Astrocyte of the hippocampus (primary cell): ENCODE measurements at regions not wholly inside any gene's neighbourhood (a gene's known extent, or its start where the extent isn't known, plus 50 kb on each side); places are given as distances from the start of the nearest gene placed in this dataset.

Experiments
- DNase-seq: peaks from one replicate; pipeline ENCODE4 v3.0.0; 2011; ENCODE audit warnings: low read depth, low spot score

DNA sequence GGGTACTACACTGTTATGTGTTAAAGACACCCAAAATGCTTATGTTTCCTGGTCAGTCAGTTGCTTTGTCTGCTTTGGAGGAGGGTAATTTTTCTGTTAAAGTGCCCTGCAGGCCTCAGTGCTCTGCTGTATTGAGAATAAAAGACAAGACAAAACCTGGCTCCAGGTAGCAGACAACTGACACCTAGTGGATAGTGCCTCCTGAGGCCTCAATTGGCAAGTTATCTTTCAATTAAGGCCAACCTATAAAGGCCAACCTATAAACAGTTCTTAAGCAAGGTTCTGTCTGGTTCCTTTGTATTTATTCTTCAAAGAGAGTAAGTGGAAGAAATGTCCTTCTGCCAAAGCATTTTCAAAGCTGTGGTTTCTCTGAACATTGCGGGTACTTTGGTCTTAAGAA, 773.8 kb downstream of the MECOM start:
- DNase-seq: no peak

DNA sequence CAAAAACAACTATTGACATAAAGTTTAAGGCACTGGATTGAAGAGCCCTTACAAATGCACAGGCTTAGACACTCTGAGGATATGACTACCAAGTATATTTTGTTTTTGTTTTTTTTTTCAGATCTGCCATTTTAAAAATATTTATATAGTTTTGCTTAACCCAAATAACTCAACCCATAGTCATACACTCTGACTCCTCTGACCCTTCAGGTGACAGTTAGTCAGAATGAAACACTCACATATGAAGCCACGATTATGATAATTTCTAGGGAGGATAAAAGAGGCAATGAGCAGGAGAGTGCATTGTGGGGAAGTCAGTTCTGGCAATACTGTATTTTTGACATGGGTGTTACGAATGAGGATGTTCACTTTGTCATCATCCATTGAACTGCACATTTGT, 774.7 kb downstream of the MECOM start:
- no peak for DNase-seq

DNA sequence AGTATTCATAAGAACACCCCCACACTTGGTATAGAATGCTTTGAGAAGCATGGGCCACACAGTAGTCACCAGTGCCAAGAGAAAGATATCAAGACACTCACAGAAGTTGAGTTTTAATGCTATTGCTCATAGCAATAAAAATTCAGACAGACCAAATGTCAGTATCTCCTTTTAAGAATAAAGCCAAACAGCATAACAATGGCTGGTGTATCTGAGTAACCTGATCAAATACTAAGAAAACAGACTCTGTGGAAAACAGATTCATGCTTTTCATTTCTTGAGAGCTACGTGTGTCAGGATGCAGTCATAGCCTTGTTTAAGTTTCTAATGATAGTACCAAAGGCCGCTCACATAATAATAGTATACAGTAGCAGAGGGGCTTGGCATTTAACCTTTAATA, 778.5 kb downstream of the MECOM start:
- peak; percentile 70 for DNase-seq

DNA sequence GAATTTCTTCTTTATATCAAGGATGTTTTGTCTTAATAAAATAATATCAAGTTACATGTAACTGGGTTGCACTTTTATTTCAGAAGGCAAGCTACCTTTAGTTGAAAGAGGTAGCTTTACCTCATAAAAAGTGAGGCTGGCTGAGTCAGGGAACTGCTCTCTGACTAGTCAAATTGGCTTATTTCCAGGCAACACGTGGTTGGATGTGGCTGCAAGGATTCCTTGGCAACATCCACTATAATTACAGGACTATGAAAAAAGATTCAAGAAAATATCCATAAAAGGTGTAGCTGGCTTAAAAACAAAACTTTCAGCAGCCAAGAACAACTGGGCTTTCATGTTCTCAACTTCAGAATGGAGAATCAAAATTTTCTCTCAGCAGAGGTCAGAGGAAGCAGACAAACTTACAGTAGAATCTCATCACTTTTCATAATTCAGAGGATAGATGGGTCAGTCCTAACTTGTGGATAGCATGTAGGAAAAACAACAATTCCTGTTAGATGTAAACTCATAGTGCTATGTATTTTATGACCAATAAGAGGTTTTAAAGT, 779.1 kb downstream of the MECOM start:
- DNase-seq: peak; percentile 95

DNA sequence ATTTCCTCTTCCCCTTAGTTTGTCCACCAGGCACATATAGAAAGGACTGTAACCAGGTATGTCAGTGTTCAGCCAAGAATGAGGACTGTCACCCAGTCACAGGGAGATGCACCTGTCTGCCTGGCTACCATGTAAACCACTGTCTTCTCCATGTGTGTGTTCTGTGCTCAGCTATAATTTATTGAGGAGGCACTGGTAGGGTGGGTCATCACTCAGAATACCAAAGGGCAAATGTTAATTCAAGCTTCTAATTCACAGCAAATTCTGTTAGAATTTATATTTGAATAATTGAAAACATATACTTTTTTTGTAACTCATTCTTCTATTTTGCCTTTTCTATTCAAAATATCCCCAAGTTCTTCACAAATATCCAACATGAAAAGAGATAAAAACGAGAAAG, 780.4 kb downstream of the MECOM start:
- DNase-seq: no peak

DNA sequence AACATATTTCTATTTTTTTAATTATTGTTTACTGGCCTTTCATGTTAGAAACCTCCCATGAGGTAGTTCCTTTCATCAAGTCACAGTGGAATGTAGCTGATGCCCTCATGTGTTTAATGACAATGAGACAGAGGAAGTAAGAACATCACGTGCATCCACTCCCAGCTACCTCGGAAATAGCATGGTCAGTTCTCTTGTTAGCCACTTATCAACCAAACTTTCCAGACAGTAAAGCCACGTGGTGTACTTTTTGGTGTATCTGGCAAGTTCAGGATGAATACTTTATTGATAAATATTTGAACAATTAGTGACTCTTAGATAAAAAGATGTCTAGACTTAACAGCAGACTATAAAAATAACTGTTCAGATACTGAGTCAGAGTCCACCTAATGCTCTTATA, 781.7 kb downstream of the MECOM start:
- DNase-seq: no peak

DNA sequence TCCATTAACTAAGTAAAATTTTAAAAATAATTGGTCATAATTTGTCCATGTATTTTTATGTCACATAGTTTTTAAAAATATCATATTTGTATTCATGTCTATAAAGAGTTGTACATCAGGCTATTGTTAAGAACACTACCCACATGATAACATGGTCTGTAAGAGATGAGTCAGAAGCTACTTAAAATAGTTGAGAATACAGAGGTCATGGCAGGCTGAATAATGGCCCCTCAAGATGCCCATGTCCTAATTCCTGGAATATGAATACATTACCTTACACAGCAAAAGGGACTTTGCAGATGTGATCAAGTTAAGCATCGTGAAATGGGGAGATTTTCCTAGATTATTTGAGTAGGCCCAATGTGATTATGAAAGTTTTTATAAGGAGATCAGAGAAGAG, 782.9 kb upstream of the GOLIM4 start:
- DNase-seq: no peak

DNA sequence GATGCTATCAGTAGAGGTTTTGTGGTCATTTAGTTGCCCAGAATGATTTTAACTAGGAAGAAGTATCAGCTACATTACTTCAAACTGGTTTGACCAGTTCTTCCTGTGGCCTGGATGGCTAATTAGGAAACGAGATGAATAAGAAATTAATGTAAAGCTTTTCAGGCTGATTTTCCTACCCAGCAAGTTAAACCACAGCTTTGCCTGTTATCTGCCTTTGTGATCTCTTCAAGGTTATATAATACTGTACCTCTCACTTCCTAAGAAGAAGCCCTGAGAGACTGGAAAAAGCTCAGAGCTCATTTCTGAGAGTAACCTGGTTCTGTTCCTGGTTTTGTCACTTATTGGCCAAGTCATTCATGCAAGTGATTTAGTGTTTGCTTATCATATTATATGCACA, 782.2 kb upstream of the GOLIM4 start:
- no peak for DNase-seq

DNA sequence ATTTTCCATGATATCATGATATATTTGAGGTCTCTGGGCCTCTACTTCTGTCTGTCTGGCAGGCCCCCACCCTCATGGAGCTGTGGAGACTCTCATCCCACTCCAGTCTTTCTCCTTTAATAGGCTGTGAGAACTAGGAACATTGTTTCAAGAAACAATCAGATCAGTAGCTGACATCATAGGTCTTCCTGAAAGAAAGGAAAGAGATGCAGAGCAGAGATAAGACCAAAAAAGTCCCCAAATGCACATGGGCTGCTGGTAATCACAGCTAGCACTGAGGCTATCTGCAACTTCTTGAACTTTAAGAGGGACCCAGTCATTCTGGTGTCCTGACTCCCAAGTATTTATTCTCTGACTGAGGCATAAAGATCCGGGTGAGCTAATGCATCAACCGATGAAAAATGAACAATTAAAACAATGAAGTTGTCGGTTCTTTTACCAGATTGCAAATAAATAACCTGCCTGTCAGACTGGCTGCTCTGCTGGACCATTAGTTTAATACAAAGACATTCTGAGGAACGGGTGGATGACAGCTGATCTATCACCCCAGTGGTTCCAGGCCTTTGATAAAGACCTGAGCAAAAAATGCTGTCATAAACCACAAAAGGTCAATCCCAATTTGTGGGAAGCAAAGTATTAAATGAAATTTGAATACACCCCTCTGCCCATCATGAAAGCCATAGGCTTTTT, 780.8 kb upstream of the GOLIM4 start:
- peak; percentile 59 for DNase-seq

DNA sequence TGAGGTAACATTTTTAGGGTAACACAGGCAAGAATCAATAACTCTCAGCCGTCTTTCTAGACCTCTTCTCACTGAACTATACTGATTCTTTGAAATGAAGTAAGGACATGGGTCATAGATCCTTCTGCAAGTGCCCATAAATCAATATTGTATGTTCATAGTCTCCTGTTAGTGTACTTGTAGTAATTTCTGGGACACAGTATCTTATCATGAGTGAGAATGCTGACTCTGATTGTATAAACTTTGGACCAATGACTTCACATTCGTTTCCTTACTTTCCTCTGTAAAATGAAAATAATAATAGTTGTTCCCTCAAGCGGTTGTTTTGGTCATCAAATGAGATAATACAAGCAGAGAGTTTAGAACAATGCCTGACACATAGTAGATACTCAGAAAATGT, 777.1 kb upstream of the GOLIM4 start:
- DNase-seq: no peak

DNA sequence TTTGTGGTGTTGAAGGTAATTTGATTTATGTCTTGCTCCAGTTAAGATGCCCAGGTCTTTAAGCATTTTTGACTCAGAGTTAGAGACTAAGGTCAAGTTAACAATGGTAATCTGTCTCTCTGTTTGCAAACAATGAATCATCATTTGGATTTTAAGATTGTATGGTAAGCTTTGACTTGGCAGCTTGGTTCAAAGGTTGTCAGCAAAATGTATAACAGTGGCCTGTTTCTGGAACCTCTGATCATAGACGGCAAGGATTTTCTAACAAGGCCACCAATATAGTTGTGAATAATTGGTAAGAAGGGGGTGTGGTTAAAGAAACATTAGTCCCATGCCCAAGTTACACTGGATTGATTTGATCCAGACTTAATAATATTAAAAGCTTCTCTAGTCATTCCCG, 775.2 kb upstream of the GOLIM4 start:
- DNase-seq: no peak

DNA sequence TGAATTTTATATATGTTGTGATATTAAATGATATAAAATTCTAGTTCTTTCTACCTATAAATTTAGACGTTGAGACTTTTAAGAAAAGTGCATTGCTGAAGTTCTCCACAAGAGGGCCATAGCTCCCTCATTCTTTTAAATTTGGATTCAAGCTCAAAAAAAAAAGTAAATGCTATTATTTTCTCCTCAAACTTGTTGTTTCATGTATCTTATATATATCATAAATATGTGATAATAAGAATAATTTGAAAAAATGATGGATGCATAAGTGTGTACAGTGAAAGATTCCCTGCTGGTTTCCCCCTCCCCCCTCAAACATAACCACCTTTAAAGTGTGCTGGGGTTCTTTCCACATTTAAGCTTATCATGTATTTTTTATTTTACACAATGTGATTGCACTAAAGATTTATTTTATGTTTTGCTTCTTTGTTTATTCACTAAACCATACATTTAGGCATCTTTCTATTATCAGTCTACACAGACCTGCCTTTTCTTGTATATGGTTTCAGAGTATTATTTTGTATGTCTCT, 769.4 kb upstream of the GOLIM4 start:
- peak; percentile 65 for DNase-seq

DNA sequence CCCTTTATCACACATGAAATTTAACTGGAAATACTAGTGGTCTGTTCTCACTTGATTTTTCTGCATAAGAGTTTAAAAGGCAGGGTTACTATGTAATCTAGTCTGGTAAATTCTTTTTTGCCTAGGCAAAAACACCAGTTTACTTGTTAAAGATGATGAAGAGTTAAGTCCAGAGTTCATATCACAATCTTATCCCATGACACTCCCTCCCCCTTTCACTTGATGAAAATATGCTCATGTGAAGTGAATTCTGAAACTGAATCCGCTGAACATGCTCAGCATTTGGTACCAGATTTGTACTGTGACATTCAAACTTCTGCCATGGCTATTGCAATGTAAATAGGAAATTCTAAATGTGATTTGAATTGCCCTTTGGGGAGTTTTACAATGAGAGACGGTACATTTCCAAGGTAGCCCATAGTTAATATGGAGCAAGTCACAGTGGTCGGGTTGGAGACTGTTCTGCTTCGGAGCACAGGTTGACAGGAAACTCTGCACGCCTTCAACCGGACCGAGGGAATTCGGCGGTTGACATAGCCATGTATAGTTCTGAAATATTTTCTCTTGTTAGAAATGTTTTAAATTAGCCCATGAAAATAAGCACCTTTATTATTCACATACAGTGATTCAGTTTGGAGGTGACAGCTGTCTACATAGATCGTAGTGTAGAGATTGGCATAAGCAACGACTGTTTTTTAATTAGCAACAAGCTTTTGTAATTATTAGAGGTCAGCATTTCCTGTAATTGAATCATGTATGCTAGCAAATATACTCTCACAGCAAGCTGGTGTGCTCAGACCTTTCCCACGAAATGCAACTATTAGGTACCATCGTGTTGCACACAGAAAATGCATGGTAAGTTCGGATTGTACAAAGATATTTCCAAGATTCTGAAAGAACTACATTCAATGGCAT, 768.6 kb upstream of the GOLIM4 start:
- DNase-seq: no peak

DNA sequence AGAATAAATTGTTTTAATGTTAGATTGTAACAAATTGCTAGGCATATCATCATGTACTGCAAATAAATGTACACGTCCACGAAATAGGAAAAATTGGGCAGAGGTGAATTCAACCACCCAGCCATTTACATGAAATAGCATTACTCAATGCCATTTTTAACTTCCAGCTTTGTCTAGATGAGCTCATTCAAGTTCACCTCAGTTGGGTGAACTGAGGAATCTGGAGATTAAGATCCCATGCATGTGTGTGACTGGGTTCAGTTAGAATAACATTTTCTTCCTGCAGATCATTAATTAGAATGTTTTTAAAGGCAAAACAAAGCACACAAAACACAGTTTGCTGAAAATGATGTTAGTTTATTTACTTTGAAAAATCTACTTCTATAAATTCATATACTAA, 767.8 kb upstream of the GOLIM4 start:
- DNase-seq: no peak

DNA sequence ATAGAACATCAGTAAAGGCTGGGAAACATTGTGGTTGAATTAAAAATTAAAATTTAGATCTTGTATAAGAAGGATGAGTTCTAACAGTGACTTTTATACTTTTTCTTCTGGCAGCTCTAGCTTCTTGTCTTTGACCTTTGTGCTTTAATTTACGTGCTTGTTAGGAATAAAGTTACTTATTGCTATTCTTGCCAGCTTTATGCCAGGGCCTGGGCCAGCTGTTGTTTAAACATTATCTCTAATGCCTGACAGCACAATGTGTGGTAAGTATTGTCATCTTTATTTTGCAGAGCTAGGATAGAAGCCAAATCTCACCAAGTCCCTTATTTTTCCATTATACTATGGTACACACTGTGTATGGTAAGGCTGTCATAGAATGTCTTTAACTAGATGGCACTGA, 766.7 kb upstream of the GOLIM4 start:
- DNase-seq: no peak

DNA sequence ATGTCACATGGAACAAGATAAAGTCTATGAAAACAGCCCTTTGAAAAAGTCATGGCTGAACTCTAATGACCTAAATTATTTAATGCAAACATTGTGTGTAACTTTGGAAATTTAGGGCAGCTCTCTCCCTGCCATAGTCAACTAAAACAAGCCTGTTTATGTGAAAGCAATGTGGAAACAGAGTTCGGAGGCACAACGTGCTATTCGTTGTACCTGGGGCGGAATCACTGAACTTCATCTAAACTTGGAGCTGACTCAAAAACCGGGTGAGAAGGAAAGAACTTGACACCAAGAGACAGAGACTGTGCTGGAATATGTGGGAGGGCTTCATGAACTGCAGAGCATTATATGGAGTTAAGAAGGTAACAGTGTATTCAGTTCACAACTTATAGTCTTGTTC, 764.9 kb upstream of the GOLIM4 start:
- no peak for DNase-seq

DNA sequence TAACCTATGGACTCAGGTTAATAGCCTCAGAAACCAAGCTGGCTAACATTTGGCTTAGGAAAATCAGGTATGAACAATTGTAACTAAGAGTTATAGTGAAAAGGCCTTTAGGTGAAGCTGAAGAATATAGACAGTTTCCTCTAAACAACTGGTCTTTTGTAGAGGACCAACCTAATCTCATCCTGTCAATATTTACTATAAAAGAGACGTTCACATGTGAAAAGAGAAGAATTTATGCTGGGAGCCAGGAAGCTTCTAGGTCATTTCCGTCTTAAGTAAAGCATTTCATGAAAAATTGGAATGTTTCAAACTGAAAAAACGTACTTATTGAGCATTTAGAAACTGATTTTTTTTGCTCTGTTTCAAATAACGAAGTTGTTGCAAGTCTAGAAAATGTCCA, 764.3 kb upstream of the GOLIM4 start:
- DNase-seq: no peak

DNA sequence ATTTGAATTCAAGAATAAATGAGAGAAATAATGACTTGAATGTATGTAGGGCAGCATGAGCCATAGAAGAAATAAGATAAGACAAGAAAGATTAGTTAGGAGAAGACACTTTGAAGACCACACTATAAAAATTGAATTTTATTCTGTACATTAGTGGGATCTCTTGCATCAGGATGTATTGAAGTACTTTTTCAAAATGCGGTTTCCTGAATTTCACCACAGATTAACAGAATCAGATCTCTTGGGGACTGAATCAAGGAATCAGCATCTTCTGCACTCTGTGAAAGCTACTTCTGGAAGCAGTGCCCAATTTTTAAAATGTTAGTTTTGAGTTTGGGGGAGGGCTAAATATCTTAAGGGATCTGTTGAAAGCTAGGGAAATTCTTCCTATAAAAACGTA, 763.9 kb upstream of the GOLIM4 start:
- DNase-seq: no peak

DNA sequence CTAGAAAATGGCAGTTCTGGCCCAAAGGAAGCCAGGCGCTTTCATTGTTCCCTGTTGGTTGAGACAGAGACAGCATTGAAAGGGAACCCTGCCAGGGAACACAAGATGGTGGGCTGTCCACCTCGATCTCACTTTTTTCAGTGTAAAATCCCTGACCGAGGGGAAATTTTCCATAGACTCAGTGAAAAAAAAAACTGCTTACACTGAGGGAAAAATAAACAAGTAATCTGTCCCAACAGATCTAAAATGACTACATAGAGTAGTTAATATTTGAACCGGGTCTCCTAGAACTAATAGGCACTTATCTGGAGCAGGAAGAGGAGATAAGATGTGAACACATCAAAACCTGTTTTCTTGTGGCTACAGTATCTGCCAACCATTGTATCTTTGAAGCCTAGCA, 763.4 kb upstream of the GOLIM4 start:
- no peak for DNase-seq

DNA sequence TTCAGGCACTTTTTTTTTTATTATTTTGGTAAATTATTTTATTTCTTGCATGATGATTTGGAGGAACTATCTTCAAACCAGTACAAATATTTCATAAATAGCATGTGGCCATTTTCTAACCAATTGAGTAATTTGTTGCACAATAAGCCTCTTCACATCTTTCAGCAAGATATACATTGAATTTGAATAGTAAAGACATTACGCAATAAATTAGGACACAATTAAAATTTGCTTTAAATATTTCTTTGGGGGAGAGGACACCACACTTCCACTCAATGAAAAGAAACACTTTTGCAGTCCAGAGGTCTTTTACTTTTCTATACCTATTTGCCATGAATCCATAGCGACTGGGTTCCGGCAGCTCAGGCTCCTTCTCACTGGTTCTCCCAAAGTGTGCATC, 762.6 kb upstream of the GOLIM4 start:
- no peak for DNase-seq

DNA sequence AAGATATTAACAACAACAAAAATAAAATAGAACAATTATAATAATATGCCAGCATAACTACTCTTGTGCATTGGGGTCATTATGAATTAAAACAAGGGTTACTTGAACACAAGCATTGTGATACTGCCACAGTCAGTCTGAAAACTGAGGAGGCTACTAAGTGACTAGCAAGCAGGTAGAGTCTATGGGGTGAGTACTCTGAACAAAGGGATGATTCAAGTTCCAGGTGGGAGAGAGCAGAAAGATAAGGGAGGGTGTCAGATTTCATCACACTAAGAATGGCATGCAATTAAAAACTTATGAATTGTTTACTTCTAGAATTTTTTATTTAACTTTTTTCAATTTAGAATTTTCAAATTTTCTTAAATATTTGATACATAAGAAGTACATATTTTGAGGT, 754.4 kb upstream of the GOLIM4 start:
- no peak for DNase-seq

DNA sequence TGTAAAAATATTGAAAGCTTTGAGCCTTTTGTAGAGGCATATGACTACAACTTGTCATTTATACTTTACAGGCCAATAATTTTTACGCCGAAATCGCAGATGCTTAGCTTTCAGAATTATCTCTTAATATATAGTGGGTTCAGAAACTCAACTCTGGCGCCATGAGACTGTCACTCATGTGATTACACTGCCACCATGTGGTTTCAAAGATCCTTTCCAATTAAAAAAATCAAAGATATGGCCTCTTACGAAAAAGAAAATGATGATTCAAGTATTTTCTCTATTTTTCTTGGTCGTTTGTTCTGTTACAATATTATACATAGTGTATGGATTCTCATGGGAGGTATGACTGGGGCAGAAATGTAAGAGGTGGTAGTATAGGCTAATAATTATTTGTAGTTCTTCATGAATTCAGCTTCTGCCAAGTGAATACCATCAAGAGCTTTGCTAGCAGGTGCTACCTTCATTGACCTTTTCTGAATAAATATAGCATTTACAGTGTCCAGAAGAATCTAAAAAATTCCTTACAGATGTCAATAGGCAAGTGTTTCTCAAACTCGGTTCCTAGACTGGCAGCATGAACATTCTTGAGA, 751.7 kb upstream of the GOLIM4 start:
- DNase-seq: peak; percentile 61
